ENCODE measurements at regions not wholly inside any gene's neighbourhood (a gene's known extent, or its start where the extent isn't known, plus 50 kb on each side); places are given as distances from the start of the nearest gene placed in this dataset.
A peak's percentile ranks its signal among the peaks of the same experiment; 100 is the strongest.

- TF ChIP-seq CTCF (IDR thresholded peaks at IDR 0.05) (no peak), POLR2A (IDR thresholded peaks at IDR 0.05) (no peak)
- intact Hi-C loops (cut with DNase I; ENCODE audit: low total_unique reads), result no loop called here
- 61 to 72% methylated on average over 8 of the region's 8 CpGs for WGBS, 2 donors
- no peak for DNase-seq (ENCODE audit: low spot score in 2 of 2)
- H3K4me3 ChIP-seq (ENCODE audit: low read depth, poor library complexity, severe bottlenecking), result no peak overlapping the region
These were observed 232.6 kb upstream of the HABP2 start for GRCh38 chr10:113320211-113320610.

- peak in 1 of 2 donors; percentile 32 for DNase-seq (ENCODE audit: low spot score in 2 of 2)
These were observed 231.9 kb upstream of the HABP2 start for GRCh38 chr10:113320987-113321386.

GRCh38 chr10:113322843-113323242, 230.0 kb upstream of the HABP2 start:
- WGBS, 2 donors, result 86 to 93% methylated on average over 4 of the region's 4 CpGs
- DNase-seq (ENCODE audit: low spot score in 2 of 2), result peak in 1 of 2 donors; percentile 34
- no peak overlapping the region for H3K4me3 ChIP-seq (ENCODE audit: low read depth, poor library complexity, severe bottlenecking)
- TF ChIP-seq POLR2A (IDR thresholded peaks at IDR 0.05) (no peak), CTCF (IDR thresholded peaks at IDR 0.05) (no peak)
- intact Hi-C loops (cut with DNase I; ENCODE audit: low total_unique reads), result no loop called here

More at GRCh38 chr10:113320987-113321386, 231.9 kb upstream of the HABP2 start:
- no peak for TF ChIP-seq POLR2A (IDR thresholded peaks at IDR 0.05)
- no peak for TF ChIP-seq CTCF (IDR thresholded peaks at IDR 0.05)
- 65 to 66% methylated on average over 6 of the region's 6 CpGs for WGBS, 2 donors
- H3K4me3 ChIP-seq (ENCODE audit: low read depth, poor library complexity, severe bottlenecking), result no peak overlapping the region
- intact Hi-C loops (cut with DNase I; ENCODE audit: low total_unique reads), result no loop called here

GRCh38 chr10:113323985-113324384, 228.9 kb upstream of the HABP2 start:
- H3K4me3 ChIP-seq (ENCODE audit: low read depth, poor library complexity, severe bottlenecking), result no peak overlapping the region
- intact Hi-C loops (cut with DNase I; ENCODE audit: low total_unique reads), result no loop called here
- WGBS, 2 donors, result 87 to 89% methylated on average over 4 of the region's 4 CpGs
- TF ChIP-seq CTCF (IDR thresholded peaks at IDR 0.05), result no peak
- TF ChIP-seq POLR2A (IDR thresholded peaks at IDR 0.05), result no peak
- DNase-seq (ENCODE audit: low spot score in 2 of 2), result no peak

- H3K4me3 ChIP-seq (ENCODE audit: low read depth, poor library complexity, severe bottlenecking), result no peak overlapping the region
- peak; percentile 55 to 89 for DNase-seq (ENCODE audit: low spot score in 2 of 2)
- no peak for TF ChIP-seq POLR2A (IDR thresholded peaks at IDR 0.05)
- no peak for TF ChIP-seq CTCF (IDR thresholded peaks at IDR 0.05)
- 37% methylated on average over 5 of the region's 5 CpGs for WGBS, 2 donors
- intact Hi-C loops (cut with DNase I; ENCODE audit: low total_unique reads), result no loop called here
These were observed 226.4 kb upstream of the HABP2 start for GRCh38 chr10:113326160-113327111.

Measured in lower leg skin (tissue), 4 donors.